ENCODE measurements at regions not wholly inside any gene's neighbourhood (a gene's known extent, or its start where the extent isn't known, plus 50 kb on each side); places are given as distances from the start of the nearest gene placed in this dataset.
"Not testable (repeated sequence)": the region's sequence is repeated elsewhere in the genome, so short reads cannot be mapped to it uniquely, and the experiment has no call there.

GRCh38 chr21:20270365-20271055 is 727.7 kb upstream of the NCAM2 start:
- in situ Hi-C loops (cut with HindIII; ENCODE audit: low pct_ligation_motif_present, low sequenced_read_pairs): no loop called here
- Histone ChIP-seq H3K36me3 (replicated peaks) (no peaks in the 10 kb centered on the region), H3K27me3 (replicated peaks) (no peaks in the 10 kb centered on the region), H3K27ac (no peak overlapping the region), H3K4me3 (ENCODE audit: low read depth, low read length) (no peak overlapping the region)
- TF ChIP-seq, protein P1, sequence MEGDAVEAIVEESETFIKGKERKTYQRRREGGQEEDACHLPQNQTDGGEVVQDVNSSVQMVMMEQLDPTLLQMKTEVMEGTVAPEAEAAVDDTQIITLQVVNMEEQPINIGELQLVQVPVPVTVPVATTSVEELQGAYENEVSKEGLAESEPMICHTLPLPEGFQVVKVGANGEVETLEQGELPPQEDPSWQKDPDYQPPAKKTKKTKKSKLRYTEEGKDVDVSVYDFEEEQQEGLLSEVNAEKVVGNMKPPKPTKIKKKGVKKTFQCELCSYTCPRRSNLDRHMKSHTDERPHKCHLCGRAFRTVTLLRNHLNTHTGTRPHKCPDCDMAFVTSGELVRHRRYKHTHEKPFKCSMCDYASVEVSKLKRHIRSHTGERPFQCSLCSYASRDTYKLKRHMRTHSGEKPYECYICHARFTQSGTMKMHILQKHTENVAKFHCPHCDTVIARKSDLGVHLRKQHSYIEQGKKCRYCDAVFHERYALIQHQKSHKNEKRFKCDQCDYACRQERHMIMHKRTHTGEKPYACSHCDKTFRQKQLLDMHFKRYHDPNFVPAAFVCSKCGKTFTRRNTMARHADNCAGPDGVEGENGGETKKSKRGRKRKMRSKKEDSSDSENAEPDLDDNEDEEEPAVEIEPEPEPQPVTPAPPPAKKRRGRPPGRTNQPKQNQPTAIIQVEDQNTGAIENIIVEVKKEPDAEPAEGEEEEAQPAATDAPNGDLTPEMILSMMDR (IDR thresholded peaks at IDR 0.05; ENCODE audit: low read depth, low read length, missing control alignments): no peak
- DNase-seq: no peak

DNA sequence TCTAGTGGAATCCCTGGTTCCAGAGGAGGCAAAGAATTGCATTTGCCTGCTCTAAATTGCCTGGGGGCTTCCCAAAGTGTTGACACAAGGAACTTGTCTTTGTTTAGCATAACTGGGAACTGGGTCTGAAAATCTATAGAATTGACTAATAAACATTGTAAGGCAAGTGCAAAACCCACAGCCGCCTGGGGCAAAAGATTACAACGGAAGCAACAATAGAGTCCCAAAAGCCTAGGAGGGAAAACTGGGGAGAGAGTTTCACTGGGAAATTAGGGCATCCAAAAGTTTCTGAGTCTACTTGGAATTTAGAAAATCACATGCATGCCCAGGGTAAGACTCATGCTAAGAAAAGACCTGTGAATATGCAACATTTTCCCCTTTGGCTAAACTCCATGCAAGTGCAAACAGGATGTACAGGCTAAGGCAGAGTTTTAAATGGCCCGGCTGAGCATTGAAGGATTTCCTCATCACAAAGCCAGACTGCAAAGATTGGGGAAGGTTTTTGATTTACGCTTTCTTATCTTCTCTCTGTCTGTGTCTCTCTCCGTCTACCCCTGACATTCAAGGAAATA is 725.3 kb upstream of the NCAM2 start:
- H3K4me3 ChIP-seq (ENCODE audit: low read depth, low read length): no peak overlapping the region
- no peaks in the 10 kb centered on the region for H3K27me3 ChIP-seq (replicated peaks)
- no peaks in the 10 kb centered on the region for H3K36me3 ChIP-seq (replicated peaks)
- no peak overlapping the region for H3K27ac ChIP-seq
- no peak for DNase-seq
- TF ChIP-seq, protein P1 (IDR thresholded peaks at IDR 0.05; ENCODE audit: low read depth, low read length, missing control alignments): no peak
- in situ Hi-C loops (cut with HindIII; ENCODE audit: low pct_ligation_motif_present, low sequenced_read_pairs): no loop called here

DNA sequence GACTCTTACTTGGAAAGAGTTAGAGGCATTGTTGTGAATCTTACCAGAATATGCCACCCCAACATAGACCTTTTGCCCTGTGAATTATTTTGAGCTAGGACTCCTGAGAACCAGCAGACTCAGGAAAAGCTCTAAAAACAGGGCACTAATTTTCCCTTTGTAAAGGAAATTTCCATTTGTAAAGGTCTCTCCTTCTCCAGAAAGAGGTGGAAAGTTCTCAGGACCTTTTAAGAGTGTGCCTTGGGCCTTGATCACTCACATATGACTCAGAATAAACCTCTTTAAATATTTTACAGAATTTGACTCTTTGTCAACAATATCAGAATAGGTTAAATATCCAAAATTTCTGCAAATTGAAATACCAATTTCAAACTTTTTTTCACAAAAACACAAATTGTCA is 721.8 kb upstream of the NCAM2 start:
- no peak for DNase-seq
- H3K27ac ChIP-seq: no peak overlapping the region
- in situ Hi-C loops (cut with HindIII; ENCODE audit: low pct_ligation_motif_present, low sequenced_read_pairs): no loop called here
- H3K36me3 ChIP-seq (replicated peaks): no peaks in the 10 kb centered on the region
- no peak overlapping the region for H3K4me3 ChIP-seq (ENCODE audit: low read depth, low read length)
- TF ChIP-seq, protein P1 (IDR thresholded peaks at IDR 0.05; ENCODE audit: low read depth, low read length, missing control alignments): no peak
- H3K27me3 ChIP-seq (replicated peaks): no peaks in the 10 kb centered on the region

GRCh38 chr21:20276954-20277353 is 721.3 kb upstream of the NCAM2 start:
- no peak for DNase-seq
- no peak overlapping the region for H3K27ac ChIP-seq
- in situ Hi-C loops (cut with HindIII; ENCODE audit: low pct_ligation_motif_present, low sequenced_read_pairs): no loop called here
- H3K27me3 ChIP-seq (replicated peaks): no peaks in the 10 kb centered on the region
- TF ChIP-seq, protein P1 (IDR thresholded peaks at IDR 0.05; ENCODE audit: low read depth, low read length, missing control alignments): no peak
- H3K4me3 ChIP-seq (ENCODE audit: low read depth, low read length): no peak overlapping the region
- no peaks in the 10 kb centered on the region for H3K36me3 ChIP-seq (replicated peaks)

DNA sequence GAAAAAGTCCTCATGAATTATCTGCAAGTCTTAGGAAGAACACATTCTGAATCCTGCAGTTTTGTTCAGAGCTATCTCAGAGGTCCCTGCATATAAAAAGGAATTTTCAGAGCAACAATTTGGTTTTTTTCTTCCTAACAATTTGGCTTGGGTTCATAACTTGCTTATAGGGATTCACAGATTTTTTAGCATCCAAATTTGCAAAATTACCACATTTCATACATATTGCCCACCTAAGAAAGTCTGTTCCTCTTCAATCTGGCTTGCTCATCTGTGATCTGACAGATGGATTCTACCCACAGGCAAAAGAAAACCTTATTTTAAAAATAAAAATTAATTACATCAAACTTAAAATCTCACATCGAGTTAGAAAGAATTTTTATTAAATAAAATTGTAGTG is 714.4 kb upstream of the NCAM2 start:
- H3K36me3 ChIP-seq (replicated peaks): no peaks in the 10 kb centered on the region
- no peak overlapping the region for H3K4me3 ChIP-seq (ENCODE audit: low read depth, low read length)
- no peak overlapping the region for H3K27ac ChIP-seq
- no peaks in the 10 kb centered on the region for H3K27me3 ChIP-seq (replicated peaks)
- in situ Hi-C loops (cut with HindIII; ENCODE audit: low pct_ligation_motif_present, low sequenced_read_pairs): no loop called here
- DNase-seq: no peak
- TF ChIP-seq, protein P1 (IDR thresholded peaks at IDR 0.05; ENCODE audit: low read depth, low read length, missing control alignments): no peak

GRCh38 chr21:20292280-20292679 is 705.9 kb upstream of the NCAM2 start:
- Histone ChIP-seq H3K27me3 (replicated peaks) (no peaks in the 10 kb centered on the region), H3K4me3 (ENCODE audit: low read depth, low read length) (no peak overlapping the region), H3K27ac (no peak overlapping the region), H3K36me3 (replicated peaks) (no peaks in the 10 kb centered on the region)
- TF ChIP-seq, protein P1 (IDR thresholded peaks at IDR 0.05; ENCODE audit: low read depth, low read length, missing control alignments): no peak
- no peak for DNase-seq
- in situ Hi-C loops (cut with HindIII; ENCODE audit: low pct_ligation_motif_present, low sequenced_read_pairs): no loop called here

DNA sequence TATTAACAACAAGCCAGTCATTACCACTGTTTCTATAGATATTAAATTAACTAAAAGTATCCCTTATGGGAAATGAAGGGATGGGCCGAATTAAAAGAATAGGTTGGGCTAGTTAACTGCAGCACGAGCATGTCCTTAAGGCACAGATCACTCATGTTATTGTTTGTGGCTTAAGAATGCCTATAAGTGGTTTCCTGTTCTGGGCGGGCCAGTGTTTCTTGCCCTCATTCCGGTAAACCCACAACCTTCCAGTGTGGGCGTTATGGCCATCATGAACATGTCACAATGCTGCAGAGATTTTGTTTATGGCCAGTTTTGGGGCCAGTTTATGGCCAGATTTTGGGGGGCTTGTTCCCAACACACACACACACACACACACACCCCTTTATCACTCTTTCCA is 705.4 kb upstream of the NCAM2 start:
- H3K36me3 ChIP-seq (replicated peaks); H3K4me3 ChIP-seq (ENCODE audit: low read depth, low read length); H3K27ac ChIP-seq; H3K27me3 ChIP-seq (replicated peaks); DNase-seq; in situ Hi-C loops (cut with HindIII; ENCODE audit: low pct_ligation_motif_present, low sequenced_read_pairs): not testable (repeated sequence)
